Effector memory CD8-positive, alpha-beta T cell (primary cell): ENCODE measurements at regions not wholly inside any gene's neighbourhood (a gene's known extent, or its start where the extent isn't known, plus 50 kb on each side); places are given as distances from the start of the nearest gene placed in this dataset.

Source experiments
- ATAC-seq: fragments of 150-1000 bp; cut with Tn5 transposase; replicated peaks from 2 replicates; pipeline ENCODE4 v1.10.0; 2021; ENCODE audit warnings: mild to moderate bottlenecking, moderate library complexity
- DNase-seq, 3 experiments: peaks; one replicate each; pipeline ENCODE4 v3.0.0; 2021
- H3K27ac Mint-ChIP-seq, 2 donors: one replicate each; pipeline ENCODE4 v1.8.0; 2022; ENCODE audit warnings: mild to moderate bottlenecking in 2 of 2, mixed read lengths in 2 of 2, moderate library complexity in 2 of 2
- H3K27me3 Mint-ChIP-seq, 2 donors: one replicate each; pipeline ENCODE4 v1.8.0; 2022; ENCODE audit warnings: mixed read lengths in 2 of 2
- H3K36me3 Mint-ChIP-seq: one replicate; pipeline ENCODE4 v1.8.0; 2022; ENCODE audit warnings: mild to moderate bottlenecking, moderate library complexity, mixed read lengths; ENCODE audit not compliant: insufficient read depth
- H3K4me1 Mint-ChIP-seq, 2 donors: one replicate each; pipeline ENCODE4 v1.8.0; 2022; ENCODE audit warnings: low read depth in 2 of 2, mixed read lengths in 2 of 2
- H3K4me3 Mint-ChIP-seq, 2 donors: one replicate each; pipeline ENCODE4 v1.8.0; 2022; ENCODE audit warnings: mild to moderate bottlenecking in 2 of 2, mixed read lengths in 2 of 2, moderate library complexity in 2 of 2
- H3K9me3 Mint-ChIP-seq, 2 donors: one replicate each; pipeline ENCODE4 v1.8.0; 2022; ENCODE audit warnings: mixed read lengths in 2 of 2

GRCh38 chrX:43139645-43140044 is 361.7 kb upstream of the PPP1R2C start:
- Mint-ChIP-seq H3K9me3 (no peaks in the 10 kb centered on the region), H3K4me1 (no peaks in the 10 kb centered on the region), H3K27ac (no peak overlapping the region), H3K36me3 (no peaks in the 10 kb centered on the region), H3K4me3 (no peak overlapping the region), H3K27me3 (no peaks in the 10 kb centered on the region)
- ATAC-seq (no peak), DNase-seq (no peak)

GRCh38 chrX:43140582-43140981 is 362.6 kb upstream of the PPP1R2C start:
- Mint-ChIP-seq H3K36me3 (no peaks in the 10 kb centered on the region), H3K27ac (no peak overlapping the region), H3K9me3 (no peaks in the 10 kb centered on the region), H3K4me1 (no peaks in the 10 kb centered on the region), H3K4me3 (no peak overlapping the region), H3K27me3 (no peaks in the 10 kb centered on the region)
- DNase-seq (no peak), ATAC-seq (no peak)

GRCh38 chrX:43141885-43142284 is 363.9 kb upstream of the PPP1R2C start:
- H3K9me3 Mint-ChIP-seq = no peaks in the 10 kb centered on the region
- H3K4me1 Mint-ChIP-seq = no peaks in the 10 kb centered on the region
- H3K36me3 Mint-ChIP-seq = no peaks in the 10 kb centered on the region
- no peak for DNase-seq
- H3K27me3 Mint-ChIP-seq = no peaks in the 10 kb centered on the region
- no peak overlapping the region for H3K27ac Mint-ChIP-seq
- H3K4me3 Mint-ChIP-seq = no peak overlapping the region
- ATAC-seq = no peak

- ATAC-seq = no peak
- H3K27ac Mint-ChIP-seq = no peak overlapping the region
- peaks cover 8 to 10% of the 10 kb centered on the region in 2 donors for H3K4me1 Mint-ChIP-seq
- no peaks in the 10 kb centered on the region for H3K27me3 Mint-ChIP-seq
- no peak for DNase-seq
- no peak overlapping the region for H3K4me3 Mint-ChIP-seq
- no peaks in the 10 kb centered on the region for H3K9me3 Mint-ChIP-seq
- no peaks in the 10 kb centered on the region for H3K36me3 Mint-ChIP-seq
Measured at GRCh38 chrX:43148305-43148704, 370.3 kb upstream of the PPP1R2C start.

GRCh38 chrX:43165343-43165920 is 387.5 kb upstream of the PPP1R2C start:
- ATAC-seq (no peak), DNase-seq (no peak)
- H3K4me3 Mint-ChIP-seq = peak overlapping the region; percentile 17 to 50
- no peaks in the 10 kb centered on the region for H3K36me3 Mint-ChIP-seq
- peaks cover 0 to 5% of the 10 kb centered on the region in 2 donors for H3K4me1 Mint-ChIP-seq
- H3K27me3 Mint-ChIP-seq = no peaks in the 10 kb centered on the region
- H3K9me3 Mint-ChIP-seq = peaks cover 0 to 8% of the 10 kb centered on the region in 2 donors
- no peak overlapping the region for H3K27ac Mint-ChIP-seq

- ATAC-seq (no peak), DNase-seq (no peak)
- Mint-ChIP-seq H3K9me3 (peaks cover 0 to 8% of the 10 kb centered on the region in 2 donors), H3K36me3 (no peaks in the 10 kb centered on the region), H3K4me3 (no peak overlapping the region), H3K27ac (no peak overlapping the region), H3K27me3 (no peaks in the 10 kb centered on the region), H3K4me1 (peaks cover 0 to 5% of the 10 kb centered on the region in 2 donors)
Measured at GRCh38 chrX:43166874-43167273, 388.9 kb upstream of the PPP1R2C start.

GRCh38 chrX:43175434-43175833 is 397.5 kb upstream of the PPP1R2C start:
- ATAC-seq (no peak), DNase-seq (no peak)
- Mint-ChIP-seq H3K27me3 (no peaks in the 10 kb centered on the region), H3K27ac (no peak overlapping the region), H3K36me3 (no peaks in the 10 kb centered on the region), H3K4me3 (no peak overlapping the region), H3K9me3 (no peaks in the 10 kb centered on the region), H3K4me1 (peaks cover 0 to 4% of the 10 kb centered on the region in 2 donors)

GRCh38 chrX:43176686-43177085 is 398.7 kb upstream of the PPP1R2C start:
- H3K36me3 Mint-ChIP-seq = no peaks in the 10 kb centered on the region
- H3K4me1 Mint-ChIP-seq = peaks cover 0 to 4% of the 10 kb centered on the region in 2 donors
- ATAC-seq = no peak
- H3K4me3 Mint-ChIP-seq = no peak overlapping the region
- DNase-seq = no peak
- no peaks in the 10 kb centered on the region for H3K9me3 Mint-ChIP-seq
- no peaks in the 10 kb centered on the region for H3K27me3 Mint-ChIP-seq
- no peak overlapping the region for H3K27ac Mint-ChIP-seq

- H3K27ac Mint-ChIP-seq = no peak overlapping the region
- no peak for DNase-seq
- no peaks in the 10 kb centered on the region for H3K36me3 Mint-ChIP-seq
- no peaks in the 10 kb centered on the region for H3K4me1 Mint-ChIP-seq
- H3K9me3 Mint-ChIP-seq = no peaks in the 10 kb centered on the region
- no peaks in the 10 kb centered on the region for H3K27me3 Mint-ChIP-seq
- no peak overlapping the region for H3K4me3 Mint-ChIP-seq
- ATAC-seq = no peak
Measured at GRCh38 chrX:43188296-43188695, 410.3 kb upstream of the PPP1R2C start.

- no peaks in the 10 kb centered on the region for H3K27me3 Mint-ChIP-seq
- ATAC-seq = no peak
- H3K27ac Mint-ChIP-seq = no peak overlapping the region
- H3K4me1 Mint-ChIP-seq = no peaks in the 10 kb centered on the region
- no peak for DNase-seq
- H3K4me3 Mint-ChIP-seq = no peak overlapping the region
- no peaks in the 10 kb centered on the region for H3K9me3 Mint-ChIP-seq
- H3K36me3 Mint-ChIP-seq = no peaks in the 10 kb centered on the region
Measured at GRCh38 chrX:43211570-43211969, 433.6 kb upstream of the PPP1R2C start.

- no peaks in the 10 kb centered on the region for H3K9me3 Mint-ChIP-seq
- no peak for DNase-seq
- no peak for ATAC-seq
- peaks cover 2% of the 10 kb centered on the region for H3K36me3 Mint-ChIP-seq
- H3K27ac Mint-ChIP-seq = no peak overlapping the region
- no peak overlapping the region for H3K4me3 Mint-ChIP-seq
- no peaks in the 10 kb centered on the region for H3K4me1 Mint-ChIP-seq
- H3K27me3 Mint-ChIP-seq = no peaks in the 10 kb centered on the region
Measured at GRCh38 chrX:43218198-43218597, 437.9 kb upstream of the MAOA start.

- no peaks in the 10 kb centered on the region for H3K9me3 Mint-ChIP-seq
- no peak overlapping the region for H3K4me3 Mint-ChIP-seq
- ATAC-seq = no peak
- H3K27me3 Mint-ChIP-seq = no peaks in the 10 kb centered on the region
- no peaks in the 10 kb centered on the region for H3K4me1 Mint-ChIP-seq
- H3K27ac Mint-ChIP-seq = no peak overlapping the region
- DNase-seq = no peak
- no peaks in the 10 kb centered on the region for H3K36me3 Mint-ChIP-seq
Measured at GRCh38 chrX:43224496-43224895, 431.6 kb upstream of the MAOA start.

- Mint-ChIP-seq H3K4me3 (no peak overlapping the region), H3K27ac (no peak overlapping the region), H3K27me3 (no peaks in the 10 kb centered on the region), H3K9me3 (no peaks in the 10 kb centered on the region), H3K4me1 (no peaks in the 10 kb centered on the region), H3K36me3 (no peaks in the 10 kb centered on the region)
- DNase-seq = no peak
- ATAC-seq = no peak
Measured at GRCh38 chrX:43225626-43226328, 430.3 kb upstream of the MAOA start.

- no peak overlapping the region for H3K4me3 Mint-ChIP-seq
- no peaks in the 10 kb centered on the region for H3K4me1 Mint-ChIP-seq
- DNase-seq (no peak), ATAC-seq (no peak)
- H3K27me3 Mint-ChIP-seq = no peaks in the 10 kb centered on the region
- no peak overlapping the region for H3K27ac Mint-ChIP-seq
- H3K9me3 Mint-ChIP-seq = no peaks in the 10 kb centered on the region
- H3K36me3 Mint-ChIP-seq = no peaks in the 10 kb centered on the region
Measured at GRCh38 chrX:43238461-43238945, 417.6 kb upstream of the MAOA start.
